SW 1271 (cell line): ENCODE measurements at regions not wholly inside any gene's neighbourhood (a gene's known extent, or its start where the extent isn't known, plus 50 kb on each side); places are given as distances from the start of the nearest gene placed in this dataset.

ENCODE experiments used
- DNase-seq, 2 experiments: peaks; one replicate each; lab custom pipeline; 2025; lab: John Stamatoyannopoulos, UW

- DNase-seq, result no peak
Observed at GRCh38 chr1:48054232-48054631, 57.0 kb upstream of the TRABD2B start.

GRCh38 chr1:48052923-48053291 is 55.7 kb upstream of the TRABD2B start:
- DNase-seq, result no peak

- DNase-seq, result no peak
Observed at GRCh38 chr1:48051466-48052126, 54.4 kb upstream of the TRABD2B start.

GRCh38 chr1:48049823-48050535 is 52.8 kb upstream of the TRABD2B start:
- no peak for DNase-seq

- no peak for DNase-seq
Observed at GRCh38 chr1:48048980-48049379, 51.8 kb upstream of the TRABD2B start.

- DNase-seq, result no peak
Observed at GRCh38 chr1:48048064-48048463, 50.9 kb upstream of the TRABD2B start.

- DNase-seq, result no peak
Observed at GRCh38 chr1:48047116-48047515, 49.9 kb upstream of the TRABD2B start.
